ENCODE measurements at regions not wholly inside any gene's neighbourhood (a gene's known extent, or its start where the extent isn't known, plus 50 kb on each side); places are given as distances from the start of the nearest gene placed in this dataset.
"Not testable (repeated sequence)": the region's sequence is repeated elsewhere in the genome, so short reads cannot be mapped to it uniquely, and the experiment has no call there.

DNA sequence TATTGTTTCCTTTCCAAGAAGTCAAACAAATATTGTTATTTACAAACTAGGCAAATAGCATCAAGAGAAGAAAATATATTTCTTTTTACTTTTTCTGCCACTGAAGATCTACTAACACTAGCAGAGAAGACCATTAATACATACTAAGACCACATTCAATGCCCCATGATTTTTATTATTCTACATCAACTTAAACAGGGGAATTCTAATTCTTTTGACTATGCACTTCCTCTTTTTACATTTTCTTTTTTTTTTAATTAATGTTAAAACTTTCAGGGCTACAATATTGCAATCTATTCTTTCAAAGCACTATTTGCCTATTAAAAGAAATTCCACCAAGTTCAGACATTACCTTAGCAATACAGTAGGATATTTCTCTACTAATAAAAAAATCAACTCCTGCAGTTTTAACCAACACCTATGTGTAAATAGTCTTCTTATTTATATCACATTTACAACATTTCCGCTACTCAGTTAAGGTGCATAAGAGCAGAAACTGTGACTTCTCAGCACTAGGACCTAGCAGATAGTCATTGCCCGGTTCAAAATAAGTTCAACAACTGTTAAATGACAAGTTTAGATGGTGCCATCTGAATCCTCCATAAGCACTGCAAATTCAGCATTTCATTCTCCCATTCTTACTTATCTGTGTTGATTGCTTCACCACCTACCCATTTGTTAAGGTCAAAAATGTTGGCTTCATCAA lies 513.5 kb downstream of the TTLL7 start:
- intact Hi-C loops (cut with DNase I); DNase-seq: not testable (repeated sequence)

DNA sequence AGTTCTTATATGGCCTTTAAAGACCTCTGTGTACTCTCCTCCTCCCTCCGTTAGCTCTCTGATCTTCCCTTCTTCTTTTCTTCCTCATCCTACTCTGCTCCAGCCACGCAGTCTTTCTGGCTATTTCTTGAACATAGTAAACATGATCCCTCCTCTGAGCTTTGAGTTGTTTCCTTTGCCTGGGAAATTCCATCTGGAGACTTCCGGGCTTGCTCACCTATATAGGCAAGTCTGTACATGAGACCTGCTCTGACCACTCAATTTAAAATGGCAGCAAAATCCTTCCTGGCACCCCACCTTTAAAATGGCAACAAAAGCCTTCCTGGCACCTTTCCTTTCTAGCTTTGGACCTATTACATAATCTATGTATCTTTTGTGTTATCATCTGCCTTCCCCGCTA lies 517.6 kb downstream of the TTLL7 start:
- DNase-seq; intact Hi-C loops (cut with DNase I): not testable (repeated sequence)

DNA sequence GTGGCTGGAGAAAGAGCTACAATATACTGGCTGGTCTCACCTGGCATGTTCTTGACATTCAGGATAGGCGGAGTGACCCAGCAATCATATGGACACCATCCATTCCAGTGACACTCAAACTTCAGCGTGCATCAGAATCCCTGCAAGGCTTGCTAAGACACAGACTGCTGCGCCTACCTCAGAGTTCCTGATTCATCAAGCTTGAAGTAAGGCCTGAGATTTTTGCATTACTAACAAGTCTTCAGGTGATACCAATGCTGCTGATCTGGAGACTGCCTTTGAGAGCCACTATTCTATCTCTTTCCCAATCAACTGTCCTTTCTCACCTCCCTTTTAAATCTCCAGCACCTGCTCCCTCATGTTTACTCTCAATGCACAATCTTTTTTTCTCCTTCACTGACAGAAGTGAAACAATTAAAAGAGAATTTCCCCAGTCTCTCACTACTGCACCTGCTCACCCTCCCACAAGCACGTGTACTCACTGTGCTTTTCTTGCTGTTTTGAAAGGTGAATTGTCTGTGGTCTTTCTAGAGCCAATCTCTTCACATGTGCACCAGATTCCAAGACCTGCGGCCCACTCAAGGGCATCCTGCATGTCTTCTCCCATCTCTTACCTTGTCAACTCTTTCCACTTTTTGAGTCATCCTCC lies 519.2 kb downstream of the TTLL7 start:
- intact Hi-C loops (cut with DNase I); DNase-seq: not testable (repeated sequence)

DNA sequence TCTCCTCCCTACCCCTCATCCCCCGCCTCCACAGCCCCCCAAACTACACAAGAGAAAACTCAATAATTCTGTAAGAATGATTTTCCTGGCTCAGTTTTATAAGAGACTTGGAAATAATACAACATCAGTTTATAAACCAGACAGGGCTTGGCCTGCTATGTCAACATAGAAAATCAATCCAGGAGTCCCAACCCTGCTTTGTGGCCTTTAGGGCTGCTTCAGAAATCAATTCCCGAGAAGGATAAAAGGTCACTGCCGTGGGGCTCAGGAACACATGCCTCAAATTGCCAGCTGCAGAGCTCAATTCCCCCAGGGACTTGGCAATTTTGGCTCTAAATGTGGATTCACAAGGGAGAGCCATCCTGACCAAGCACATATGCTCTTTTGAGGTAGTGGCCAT lies 520.8 kb downstream of the TTLL7 start:
- intact Hi-C loops (cut with DNase I); DNase-seq: not testable (repeated sequence)

DNA sequence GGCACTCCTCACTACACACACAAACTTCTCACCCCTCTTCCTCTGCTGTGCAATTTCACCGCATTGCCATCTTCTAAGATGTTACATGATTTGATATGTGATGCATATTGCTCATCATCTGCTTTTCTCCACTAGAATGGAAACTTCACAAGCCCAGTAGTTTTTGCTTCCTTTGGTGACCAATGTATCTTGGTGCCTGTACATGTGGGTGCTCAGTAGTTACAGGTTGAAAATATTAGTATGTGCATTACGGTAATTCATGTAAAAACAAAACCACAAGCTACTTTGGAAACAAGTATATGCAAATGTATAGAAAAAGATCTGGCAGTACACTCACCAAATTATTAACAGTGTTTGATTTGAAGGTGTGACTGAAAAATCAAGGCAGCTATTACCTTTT lies 522.4 kb downstream of the TTLL7 start:
- intact Hi-C loops (cut with DNase I): not testable (repeated sequence)

DNA sequence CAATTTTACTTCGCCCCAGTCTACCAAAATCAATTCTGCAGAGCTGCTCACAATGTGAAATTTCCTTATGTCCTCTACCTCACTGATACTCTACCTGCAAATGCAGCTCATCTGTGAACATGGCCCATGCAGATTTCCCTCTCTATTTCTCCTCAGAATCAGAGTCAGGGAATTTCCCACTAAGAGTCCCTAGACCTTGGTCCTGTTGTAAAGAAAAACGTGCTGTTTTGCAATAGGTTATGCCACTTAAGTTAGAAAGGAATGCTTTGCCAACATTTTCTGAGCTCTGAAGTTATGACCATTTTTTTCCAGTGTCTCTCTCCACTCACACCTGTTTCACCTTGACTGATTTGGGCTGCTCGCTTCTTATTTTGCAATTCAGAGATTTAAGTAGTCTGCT lies 524.0 kb downstream of the TTLL7 start:
- DNase-seq; intact Hi-C loops (cut with DNase I): not testable (repeated sequence)

More for the DNA sequence above, 522.4 kb downstream of the TTLL7 start:
- DNase-seq: not testable (repeated sequence)

DNA sequence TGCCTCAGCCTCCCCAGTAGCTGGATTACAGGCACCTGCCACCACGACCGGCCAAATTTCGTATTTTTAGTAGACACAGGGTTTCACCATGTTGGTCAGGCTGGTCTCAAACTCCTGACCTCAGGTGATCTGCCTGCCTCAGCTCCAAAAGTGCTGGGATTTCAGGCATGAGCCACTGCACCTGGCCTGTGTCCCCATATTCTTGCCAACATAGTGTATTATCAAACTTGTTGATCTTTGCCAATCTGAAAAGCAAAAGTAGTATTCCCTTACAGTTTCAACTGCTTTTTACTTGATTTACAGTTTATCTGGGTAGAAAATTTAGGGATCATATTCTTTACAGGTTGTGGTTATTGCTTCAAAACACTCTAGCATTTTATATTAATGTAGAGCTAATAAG lies 524.9 kb downstream of the TTLL7 start:
- intact Hi-C loops (cut with DNase I): not testable (repeated sequence)
- DNase-seq: peak in 1 of 10 donors; percentile 25

DNA sequence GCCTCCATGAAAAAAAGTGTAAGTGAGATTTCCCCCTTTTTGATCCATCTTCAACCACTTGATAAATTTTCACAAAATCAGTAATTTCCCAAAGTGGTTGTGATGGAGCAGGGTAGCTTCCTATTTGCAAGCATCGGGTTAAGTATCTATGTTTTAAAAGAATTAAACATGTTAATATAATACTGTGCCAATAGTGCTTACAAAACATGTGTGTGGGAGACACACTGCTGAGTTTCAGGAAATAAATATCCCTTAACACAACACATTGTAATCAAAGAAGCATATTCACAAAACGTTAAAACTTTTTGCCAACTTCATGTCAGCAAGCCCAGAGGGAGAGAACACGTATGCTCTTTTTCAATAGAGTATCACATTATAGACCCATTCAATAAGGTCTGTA lies 526.9 kb downstream of the TTLL7 start:
- intact Hi-C loops (cut with DNase I); DNase-seq: not testable (repeated sequence)

DNA sequence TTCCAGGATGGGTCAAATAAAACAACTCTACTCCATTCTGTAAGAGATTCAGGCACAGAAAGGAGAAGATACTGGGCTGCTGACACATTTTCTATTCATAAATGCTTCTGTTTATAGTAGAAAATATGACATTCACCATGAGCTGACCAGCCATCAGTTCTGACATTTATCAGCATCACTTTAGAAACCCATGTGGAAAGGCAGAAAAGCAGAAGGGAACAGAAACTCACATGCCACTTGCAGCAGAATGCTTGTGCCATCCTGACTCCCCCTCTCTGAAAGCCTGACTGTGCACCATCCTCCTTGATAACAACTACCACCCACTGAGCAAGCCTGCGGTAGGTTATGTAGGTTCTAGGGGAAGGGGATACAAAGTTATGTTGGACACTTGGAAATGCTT lies 527.7 kb downstream of the TTLL7 start:
- intact Hi-C loops (cut with DNase I): not testable (repeated sequence)

DNA sequence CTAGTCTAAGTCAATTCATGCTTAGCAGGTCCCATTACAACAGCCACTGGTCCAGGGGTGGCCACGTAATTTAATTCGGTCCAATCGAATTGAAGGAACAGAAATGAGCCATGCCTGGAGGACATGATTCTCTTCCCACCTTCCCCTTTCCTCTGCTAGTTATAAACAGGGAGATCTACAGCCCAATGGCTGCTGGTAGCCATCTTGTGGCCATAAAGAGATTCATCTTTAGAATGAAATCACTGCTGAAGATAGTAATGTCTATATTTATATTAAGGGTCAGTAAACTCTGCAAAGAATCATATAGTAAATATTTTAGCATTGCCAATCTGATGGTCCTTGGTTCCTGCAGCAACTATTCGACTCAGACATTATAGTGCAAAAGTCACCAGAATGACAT lies 530.6 kb downstream of the TTLL7 start:
- intact Hi-C loops (cut with DNase I); DNase-seq: not testable (repeated sequence)

More for the DNA sequence above, 527.7 kb downstream of the TTLL7 start:
- not testable (repeated sequence) for DNase-seq

DNA sequence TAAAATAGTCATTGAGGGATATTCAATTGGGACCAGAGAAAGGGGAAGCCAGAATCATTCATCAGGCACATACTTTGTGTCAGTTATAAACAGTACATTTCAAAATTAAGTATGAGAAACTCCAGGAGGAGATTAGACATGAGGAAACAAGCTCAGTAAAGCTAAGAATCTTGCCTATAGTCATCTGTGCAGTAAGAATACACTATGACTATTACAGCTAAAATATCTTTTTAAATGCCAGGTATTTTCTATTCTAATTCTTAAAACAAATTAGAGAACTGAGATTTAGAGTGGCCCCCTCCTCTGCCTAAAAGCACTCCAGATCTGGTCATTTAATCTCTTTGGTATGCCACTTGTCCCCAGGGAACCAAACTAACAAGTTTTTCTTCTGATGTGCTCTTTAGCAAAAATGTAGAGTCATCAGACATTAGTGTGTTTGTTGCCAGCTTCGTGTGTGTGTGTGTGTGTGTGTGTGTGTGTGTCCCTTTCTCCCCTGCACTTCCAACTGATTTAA lies 541.1 kb downstream of the TTLL7 start:
- intact Hi-C loops (cut with DNase I); DNase-seq: not testable (repeated sequence)

DNA sequence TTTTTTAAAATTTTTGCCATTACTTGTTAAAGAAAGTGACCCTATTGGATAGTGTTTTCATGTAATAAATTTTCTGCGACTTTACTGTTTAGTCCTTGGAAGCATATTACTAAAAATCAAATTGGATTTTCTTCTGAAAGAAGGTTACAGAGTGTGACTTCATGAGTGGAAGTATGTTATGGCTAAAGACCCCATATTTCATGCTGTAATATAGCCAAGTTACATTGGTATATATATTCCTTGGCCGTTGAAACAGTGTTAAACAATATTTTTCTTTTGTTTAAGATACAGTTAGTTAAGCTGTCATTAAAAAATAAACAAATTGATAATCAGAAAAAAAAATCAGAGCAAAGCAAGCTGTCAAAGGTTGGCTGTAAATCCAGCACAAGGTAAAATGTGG lies 541.7 kb downstream of the TTLL7 start:
- DNase-seq; intact Hi-C loops (cut with DNase I): not testable (repeated sequence)

DNA sequence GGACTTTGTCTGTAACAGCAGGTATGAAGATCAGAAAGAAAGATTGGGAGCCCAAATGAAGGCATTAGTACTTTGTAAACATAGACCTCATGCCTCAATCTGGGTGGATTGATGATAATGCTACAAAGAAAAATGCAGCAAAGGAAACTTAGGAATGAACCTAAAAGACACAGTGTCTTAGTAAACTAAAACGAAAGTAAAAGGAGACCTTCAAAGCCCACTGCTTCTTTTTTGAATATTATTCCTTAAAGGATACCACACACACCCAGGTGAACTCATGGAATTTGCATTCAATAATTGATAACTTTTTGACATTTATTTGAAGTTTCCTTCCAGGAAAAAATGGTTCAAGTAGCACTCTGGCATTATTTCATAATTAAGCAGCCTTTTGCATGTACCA lies 543.2 kb downstream of the TTLL7 start:
- DNase-seq; intact Hi-C loops (cut with DNase I): not testable (repeated sequence)

DNA sequence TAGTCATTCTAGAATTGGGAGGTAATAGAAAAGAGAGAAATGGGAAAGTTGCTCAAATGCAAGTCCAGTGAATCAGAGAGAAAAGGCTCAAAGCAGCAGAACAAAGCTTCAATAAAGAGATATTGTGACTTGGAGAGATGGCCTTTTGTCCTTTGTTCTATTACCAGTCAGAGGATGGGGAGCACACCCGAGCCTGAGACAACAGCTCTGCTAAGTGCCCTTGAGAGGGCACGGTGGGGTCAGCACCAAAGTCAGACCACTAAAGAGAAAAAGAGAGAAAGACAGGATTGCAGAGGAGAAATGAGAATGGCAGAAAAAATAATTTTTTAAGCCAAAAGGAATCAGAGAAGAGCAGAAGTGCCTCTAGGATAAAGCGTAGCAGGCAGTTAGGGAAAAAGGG lies 553.1 kb downstream of the TTLL7 start:
- intact Hi-C loops (cut with DNase I): not testable (repeated sequence)
- DNase-seq: peak in 5 of 10 donors; percentile 4 to 77 (median 23)

DNA sequence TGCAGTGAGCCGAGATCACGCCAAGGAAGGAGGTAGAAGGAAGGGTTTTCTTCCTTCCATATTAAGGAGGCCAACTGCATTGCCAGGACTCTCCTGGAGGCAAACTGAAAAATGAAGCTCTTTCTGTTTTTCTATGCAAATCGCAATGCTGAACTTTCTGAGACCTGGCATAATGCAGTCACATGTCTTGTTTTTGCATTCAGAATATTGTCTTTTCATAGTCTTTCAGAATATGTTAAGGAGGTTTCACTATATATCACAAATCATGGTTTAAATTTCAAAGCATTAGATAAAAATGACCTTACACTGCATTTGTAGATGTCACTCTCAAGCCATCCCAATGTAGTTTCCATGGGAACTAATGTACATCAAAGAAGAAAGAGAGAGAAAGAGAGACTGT lies 556.5 kb downstream of the TTLL7 start:
- intact Hi-C loops (cut with DNase I); DNase-seq: not testable (repeated sequence)

DNA sequence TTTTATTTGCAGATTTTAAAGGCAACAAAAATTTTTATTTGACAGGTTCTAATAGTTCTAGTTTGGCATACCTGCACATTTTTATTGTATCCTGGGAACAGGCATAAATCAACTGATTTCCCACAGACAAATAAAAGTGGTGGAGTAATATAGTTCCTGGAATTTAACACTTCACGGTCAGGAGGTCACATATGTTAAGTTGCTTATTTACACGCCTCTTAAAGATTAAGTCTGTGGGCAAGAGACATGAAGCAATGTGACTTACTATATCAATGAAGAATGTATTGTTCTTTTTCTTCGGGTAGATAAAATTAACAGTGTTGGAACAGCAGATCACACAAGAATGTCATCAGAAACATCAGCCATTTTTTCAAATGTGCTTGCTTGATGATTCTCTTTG lies 558.3 kb downstream of the TTLL7 start:
- DNase-seq; intact Hi-C loops (cut with DNase I): not testable (repeated sequence)

DNA sequence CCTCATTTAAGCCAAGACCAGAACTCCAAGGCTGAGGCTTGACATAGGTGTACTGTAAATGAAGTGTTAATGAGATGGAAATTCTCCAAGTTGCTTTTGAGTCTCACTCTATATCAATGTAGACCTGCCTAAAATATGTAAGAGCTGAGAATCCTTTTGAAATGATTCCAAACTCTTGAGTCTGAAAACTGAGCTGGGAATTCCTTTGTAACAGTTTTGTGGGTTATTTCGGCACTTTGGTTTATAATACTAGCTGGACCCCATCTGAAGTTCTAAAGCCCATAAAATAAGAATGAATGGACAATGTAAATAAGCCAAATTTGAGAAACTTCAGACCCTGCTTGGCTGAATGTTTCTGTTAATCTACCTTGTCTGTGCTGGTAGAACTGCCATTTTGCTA lies 558.9 kb downstream of the TTLL7 start:
- intact Hi-C loops (cut with DNase I); DNase-seq: not testable (repeated sequence)

DNA sequence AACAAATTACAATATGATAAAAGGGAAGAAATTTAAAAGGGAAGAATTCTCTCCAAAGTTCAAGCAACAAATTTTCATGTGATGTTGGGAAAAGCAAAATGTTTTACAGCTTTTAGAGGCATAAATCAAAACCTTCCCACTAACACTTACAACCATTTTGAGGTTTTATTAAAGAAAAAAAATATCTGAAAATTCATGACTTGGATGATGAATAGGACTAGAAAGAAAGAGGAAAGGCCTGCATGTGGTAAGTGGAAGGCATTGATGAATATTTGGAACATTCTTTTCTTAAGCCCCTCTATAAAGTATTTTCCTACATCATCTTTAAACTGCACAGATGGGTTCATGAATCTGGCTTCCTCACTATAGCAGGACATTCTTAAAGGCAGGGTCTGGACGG lies 560.6 kb downstream of the TTLL7 start:
- DNase-seq; intact Hi-C loops (cut with DNase I): not testable (repeated sequence)

DNA sequence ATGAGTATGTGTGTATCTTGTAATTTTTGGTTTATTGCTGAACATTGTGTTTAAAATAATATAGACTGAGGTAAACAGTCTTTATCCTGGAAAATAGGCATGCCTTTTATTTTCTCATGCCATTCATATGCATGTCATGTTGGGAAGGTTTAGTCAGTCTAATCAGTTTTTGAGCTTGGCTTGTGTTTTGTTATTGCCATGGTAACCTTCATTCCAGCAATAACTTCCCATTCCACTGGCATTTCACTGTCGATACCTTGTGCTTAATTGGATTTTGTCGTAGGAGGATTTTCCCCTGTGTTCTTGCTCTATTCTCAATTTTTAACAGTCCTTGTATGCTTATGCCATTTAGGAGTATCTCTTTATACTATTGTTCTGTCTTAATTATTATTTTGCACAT lies 563.6 kb downstream of the TTLL7 start:
- intact Hi-C loops (cut with DNase I); DNase-seq: not testable (repeated sequence)

DNA sequence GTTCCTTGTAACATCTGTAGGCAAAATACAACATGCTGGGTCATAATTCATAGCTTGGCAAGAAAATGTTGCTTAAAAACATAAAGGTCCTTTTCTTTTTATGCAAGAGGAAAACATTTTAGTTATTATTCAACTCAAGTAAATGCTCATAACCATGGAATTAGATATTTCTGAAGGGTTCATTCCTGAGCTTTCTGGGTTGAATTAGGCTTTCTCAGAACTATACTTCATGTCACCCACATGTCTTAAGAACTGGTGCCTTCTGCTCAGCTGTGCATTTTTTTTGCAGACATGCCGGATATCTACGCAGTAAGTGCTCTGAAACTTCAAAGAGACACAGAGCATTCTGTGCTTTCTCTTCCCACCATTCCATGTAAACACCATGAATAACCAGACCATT lies 571.4 kb downstream of the TTLL7 start:
- DNase-seq; intact Hi-C loops (cut with DNase I): not testable (repeated sequence)

DNA sequence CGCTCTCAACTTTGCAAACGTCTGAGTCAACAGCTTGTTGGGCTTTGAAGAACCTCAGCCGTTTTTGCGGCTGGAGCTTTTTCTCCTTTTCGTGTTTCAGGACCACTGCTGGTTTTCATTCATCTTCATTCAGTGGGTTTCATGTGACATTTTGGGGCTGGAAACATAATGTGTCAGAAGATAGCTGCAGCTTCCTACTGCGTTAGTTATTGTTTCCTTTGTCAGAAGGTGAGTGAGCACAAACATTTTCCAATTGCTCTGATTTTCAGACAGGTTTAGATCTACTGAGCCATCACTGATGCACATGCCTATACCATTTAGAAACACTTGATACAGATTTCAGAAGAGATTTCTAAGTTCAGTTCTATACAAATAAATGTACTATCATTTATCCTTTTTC lies 575.5 kb downstream of the TTLL7 start:
- DNase-seq; intact Hi-C loops (cut with DNase I): not testable (repeated sequence)

DNA sequence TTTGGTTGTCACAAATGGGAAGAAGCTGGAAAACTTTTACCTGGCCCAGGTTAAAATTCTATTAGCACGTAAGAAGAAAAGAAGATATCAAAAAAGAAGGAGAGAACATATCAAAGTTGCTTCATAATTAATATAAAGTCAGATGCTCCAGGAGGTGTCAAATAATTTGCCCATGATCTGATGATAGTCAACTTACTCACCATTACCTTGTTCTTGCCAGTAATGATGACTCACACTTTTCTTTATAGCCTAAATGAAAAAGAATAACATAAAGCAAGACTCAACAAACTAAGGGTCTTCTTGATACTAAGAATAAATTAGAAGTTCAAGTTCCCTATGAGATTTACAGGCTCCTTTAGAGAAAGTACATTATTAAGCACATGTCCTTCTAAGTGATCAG lies 580.4 kb downstream of the TTLL7 start:
- DNase-seq: no peak
- intact Hi-C loops (cut with DNase I): no loop called here

All from posterior cingulate gyrus (tissue), 11 donors.